Mesenchymal stem cell (in vitro differentiated cells and primary cell): ENCODE measurements at regions not wholly inside any gene's neighbourhood (a gene's known extent, or its start where the extent isn't known, plus 50 kb on each side); places are given as distances from the start of the nearest gene placed in this dataset.

Source experiments
- DNase-seq: peaks from one replicate; pipeline ENCODE4 v3.0.0-alpha.2; 2013
- H2AFZ ChIP-seq: one replicate; pipeline ENCODE4 v1.6.1; 2013; ENCODE audit warnings: low read depth, mild to moderate bottlenecking, control low read depth, inconsistent platforms, low read length, moderate library complexity
- H2AK5ac ChIP-seq: 2 replicates; pipeline ENCODE4 v1.6.1; 2013; ENCODE audit warnings: low read length, moderate library complexity, mild to moderate bottlenecking, inconsistent platforms; ENCODE audit not compliant: severe bottlenecking
- H2BK120ac ChIP-seq: one replicate; pipeline ENCODE4 v1.6.1; 2013; ENCODE audit warnings: low read depth, mild to moderate bottlenecking, inconsistent platforms, low read length, moderate library complexity
- H2BK12ac ChIP-seq, 2 experiments: one replicate each; pipeline ENCODE4 v1.6.1; 2013; ENCODE audit warnings: inconsistent platforms in 2 of 2, low read length in 2 of 2, mild to moderate bottlenecking in 2 of 2, moderate library complexity in 2 of 2, control low read depth in 1 of 2
- H2BK15ac ChIP-seq: one replicate; pipeline ENCODE4 v1.6.1; 2013; ENCODE audit warnings: mild to moderate bottlenecking, low read depth, inconsistent platforms; ENCODE audit not compliant: poor library complexity, severe bottlenecking
- H2BK5ac ChIP-seq: 2 replicates; pipeline ENCODE4 v1.6.1; 2013; ENCODE audit warnings: low read depth, mild to moderate bottlenecking, low read length, control low read depth, inconsistent platforms; ENCODE audit not compliant: poor library complexity, severe bottlenecking
- H3K14ac ChIP-seq, 2 experiments: one replicate each; pipeline ENCODE4 v1.6.1; 2013; ENCODE audit warnings: inconsistent platforms in 2 of 2, low read length in 2 of 2, control low read depth in 1 of 2, mild to moderate bottlenecking in 1 of 2, moderate library complexity in 1 of 2
- H3K18ac ChIP-seq, 2 experiments: one replicate each; pipeline ENCODE4 v1.6.1; 2013; ENCODE audit warnings: inconsistent platforms in 2 of 2, low read length in 2 of 2, control low read depth in 1 of 2, low read depth in 1 of 2, mild to moderate bottlenecking in 1 of 2
- H3K23ac ChIP-seq, 2 experiments: one replicate each; pipeline ENCODE4 v1.6.1; 2013; ENCODE audit warnings: inconsistent platforms in 2 of 2, low read length in 2 of 2, mild to moderate bottlenecking in 2 of 2, moderate library complexity in 2 of 2, control low read depth in 1 of 2
- H3K27ac ChIP-seq: 2 replicates; pipeline ENCODE4 v1.5.1; 2013; ENCODE audit warnings: mild to moderate bottlenecking, moderate library complexity, low read length, control low read depth, inconsistent platforms; ENCODE audit not compliant: poor library complexity, severe bottlenecking
- H3K27me3 ChIP-seq, 2 experiments: 2 replicates each; pipeline versions ENCODE4 v1.6.1 to v1.7.0; 2013; ENCODE audit warnings: low read length in 2 of 2, mild to moderate bottlenecking in 2 of 2, moderate library complexity in 2 of 2, control low read depth in 1 of 2, inconsistent platforms in 1 of 2; ENCODE audit not compliant: control insufficient read depth in 1 of 2, insufficient read depth in 1 of 2
- H3K36me3 ChIP-seq, 2 experiments: 2 replicates each; pipeline versions ENCODE4 v1.6.1 to v1.7.0; 2013; ENCODE audit warnings: low read length in 2 of 2, control low read depth in 1 of 2, inconsistent platforms in 1 of 2, low read depth in 1 of 2, mild to moderate bottlenecking in 1 of 2; ENCODE audit not compliant: insufficient read depth in 2 of 2, control insufficient read depth in 1 of 2
- H3K4ac ChIP-seq, 2 experiments: one replicate each; pipeline ENCODE4 v1.6.1; 2013; ENCODE audit warnings: inconsistent platforms in 2 of 2, low read length in 2 of 2, mild to moderate bottlenecking in 2 of 2, moderate library complexity in 2 of 2, control low read depth in 1 of 2, low read depth in 1 of 2
- H3K4me1 ChIP-seq: 2 replicates; pipeline ENCODE4 v1.6.1; 2013; ENCODE audit warnings: low read depth, low read length, control low read depth; ENCODE audit not compliant: control insufficient read depth, insufficient read depth
- H3K4me2 ChIP-seq: 2 replicates; pipeline ENCODE4 v1.6.1; 2013; ENCODE audit warnings: low read length, mild to moderate bottlenecking, inconsistent platforms; ENCODE audit not compliant: poor library complexity, severe bottlenecking
- H3K4me3 ChIP-seq, 2 experiments: 2 replicates each; pipeline versions ENCODE4 v1.5.1 to v1.7.0; 2013; ENCODE audit warnings: low read length in 2 of 2, mild to moderate bottlenecking in 2 of 2, control low read depth in 1 of 2, low read depth in 1 of 2; ENCODE audit not compliant: insufficient read depth in 1 of 2
- H3K79me1 ChIP-seq: replicated peaks from 2 replicates; pipeline ENCODE4 v1.6.1; 2013; ENCODE audit warnings: mild to moderate bottlenecking, control low read depth, low read length, inconsistent platforms; ENCODE audit not compliant: poor library complexity, severe bottlenecking
- H3K9ac ChIP-seq: 2 replicates; pipeline ENCODE4 v1.7.0; 2013; ENCODE audit warnings: mild to moderate bottlenecking, low read length, moderate library complexity
- H3K9me3 ChIP-seq: 2 replicates; pipeline ENCODE4 v1.7.0; 2013; ENCODE audit warnings: mild to moderate bottlenecking, low read length; ENCODE audit not compliant: control insufficient read depth
- H4K8ac ChIP-seq: one replicate; pipeline ENCODE4 v1.6.1; 2013; ENCODE audit warnings: inconsistent platforms, mild to moderate bottlenecking, low read length, moderate library complexity
- H4K91ac ChIP-seq: one replicate; pipeline ENCODE4 v1.6.1; 2013; ENCODE audit warnings: mild to moderate bottlenecking, low read length, inconsistent platforms
- WGBS: methylation state at CpG from one replicate; pipeline ENCODE4 v1.1.7; 2013; ENCODE audit warnings: mixed read lengths; 5-methylcytosine and 5-hydroxymethylcytosine counted together

- no peak for DNase-seq
- Histone ChIP-seq H3K4me1 (peaks cover 10% of the 10 kb centered on the region), H2BK5ac (no peak overlapping the region), H2BK12ac (no peak overlapping the region), H4K8ac (no peak overlapping the region), H3K27ac (no peak overlapping the region), H3K18ac (no peak overlapping the region), H3K4me2 (no peak overlapping the region), H4K91ac (no peak overlapping the region), H3K4ac (no peak overlapping the region), H3K9ac (no peak overlapping the region), H3K23ac (no peak overlapping the region), H3K27me3 (no peaks in the 10 kb centered on the region), H2AK5ac (no peak overlapping the region), H3K9me3 (peaks cover 4% of the 10 kb centered on the region), H2AFZ (no peak overlapping the region), H2BK120ac (no peak overlapping the region), H3K79me1 (no peaks in the 10 kb centered on the region), H3K36me3 (no peaks in the 10 kb centered on the region), H3K4me3 (no peak overlapping the region), H3K14ac (no peak overlapping the region), H2BK15ac (no peak overlapping the region)
- 88% methylated on average over 2 of the region's 2 CpGs for WGBS
Measured at GRCh38 chr1:200496937-200497336, 87.1 kb upstream of the ZNF281 start.

- no peak overlapping the region for H4K8ac ChIP-seq
- no peaks in the 10 kb centered on the region for H3K36me3 ChIP-seq
- H3K79me1 ChIP-seq = no peaks in the 10 kb centered on the region
- H2AK5ac ChIP-seq = peak overlapping the region; percentile 17
- H2BK5ac ChIP-seq = no peak overlapping the region
- H2BK120ac ChIP-seq = no peak overlapping the region
- no peak overlapping the region for H3K4me2 ChIP-seq
- WGBS = 83% methylated on average over 1 of the region's 1 CpG
- H3K4me1 ChIP-seq = peaks cover 10% of the 10 kb centered on the region
- peaks cover 4% of the 10 kb centered on the region for H3K9me3 ChIP-seq
- no peaks in the 10 kb centered on the region for H3K27me3 ChIP-seq
- no peak overlapping the region for H4K91ac ChIP-seq
- no peak overlapping the region for H3K4me3 ChIP-seq
- no peak overlapping the region for H3K27ac ChIP-seq
- H3K14ac ChIP-seq = no peak overlapping the region
- no peak overlapping the region for H3K4ac ChIP-seq
- no peak overlapping the region for H3K23ac ChIP-seq
- no peak overlapping the region for H2AFZ ChIP-seq
- H3K18ac ChIP-seq = no peak overlapping the region
- H2BK15ac ChIP-seq = no peak overlapping the region
- no peak for DNase-seq
- H2BK12ac ChIP-seq = no peak overlapping the region
- no peak overlapping the region for H3K9ac ChIP-seq
Measured at GRCh38 chr1:200495901-200496300, 86.1 kb upstream of the ZNF281 start.

- no peak overlapping the region for H2BK12ac ChIP-seq
- peaks cover 11% of the 10 kb centered on the region for H3K4me1 ChIP-seq
- no peaks in the 10 kb centered on the region for H3K9me3 ChIP-seq
- no peaks in the 10 kb centered on the region for H3K36me3 ChIP-seq
- no peak overlapping the region for H2BK5ac ChIP-seq
- H2BK15ac ChIP-seq = no peak overlapping the region
- no peak overlapping the region for H3K23ac ChIP-seq
- H2AFZ ChIP-seq = no peak overlapping the region
- H3K27me3 ChIP-seq = no peaks in the 10 kb centered on the region
- no peak overlapping the region for H3K9ac ChIP-seq
- no peak overlapping the region for H3K4me3 ChIP-seq
- WGBS = 78% methylated on average over 3 of the region's 4 CpGs
- H3K79me1 ChIP-seq = no peaks in the 10 kb centered on the region
- no peak for DNase-seq
- H3K27ac ChIP-seq = peak overlapping the region; percentile 83
- no peak overlapping the region for H4K8ac ChIP-seq
- H3K18ac ChIP-seq = no peak overlapping the region
- H2BK120ac ChIP-seq = no peak overlapping the region
- H4K91ac ChIP-seq = no peak overlapping the region
- H3K14ac ChIP-seq = no peak overlapping the region
- no peak overlapping the region for H3K4ac ChIP-seq
- H2AK5ac ChIP-seq = no peak overlapping the region
- peak overlapping the region; percentile 5 for H3K4me2 ChIP-seq
Measured at GRCh38 chr1:200493344-200493743, 83.5 kb upstream of the ZNF281 start.

- H3K9me3 ChIP-seq = no peaks in the 10 kb centered on the region
- no peak overlapping the region for H2AFZ ChIP-seq
- H2BK5ac ChIP-seq = no peak overlapping the region
- H4K8ac ChIP-seq = no peak overlapping the region
- no peak overlapping the region for H4K91ac ChIP-seq
- no peak overlapping the region for H2AK5ac ChIP-seq
- no peak for DNase-seq
- H3K4ac ChIP-seq = no peak overlapping the region
- no peaks in the 10 kb centered on the region for H3K79me1 ChIP-seq
- H3K27ac ChIP-seq = no peak overlapping the region
- H3K23ac ChIP-seq = no peak overlapping the region
- no peak overlapping the region for H2BK15ac ChIP-seq
- H3K14ac ChIP-seq = no peak overlapping the region
- no CpG with 5 or more reads among the region's 2 CpGs for WGBS
- no peaks in the 10 kb centered on the region for H3K36me3 ChIP-seq
- no peak overlapping the region for H3K4me2 ChIP-seq
- no peaks in the 10 kb centered on the region for H3K27me3 ChIP-seq
- H3K18ac ChIP-seq = no peak overlapping the region
- no peak overlapping the region for H3K9ac ChIP-seq
- peaks cover 13% of the 10 kb centered on the region for H3K4me1 ChIP-seq
- no peak overlapping the region for H3K4me3 ChIP-seq
- no peak overlapping the region for H2BK120ac ChIP-seq
- H2BK12ac ChIP-seq = no peak overlapping the region
Measured at GRCh38 chr1:200491103-200491502, 81.3 kb upstream of the ZNF281 start.
